B cell (primary cell): ENCODE measurements at regions not wholly inside any gene's neighbourhood (a gene's known extent, or its start where the extent isn't known, plus 50 kb on each side); places are given as distances from the start of the nearest gene placed in this dataset.

Experiments used
- ATAC-seq: fragments of 200-7000 bp; cut with Tn5 transposase; one replicate; pipeline ENCODE4 v1.10.0; 2021; ENCODE audit warnings: low read depth, mild to moderate bottlenecking, moderate number of reproducible peaks, moderate library complexity
- CTCF ChIA-PET: fragments of 350-600 bp; sonication (Branson Sonifier 250); formaldehyde crosslinking; loops from one replicate; lab custom pipeline; 2021; ENCODE audit warnings: antibody characterized with exemption, inconsistent platforms; lab: Charles Lee
- POLR2A ChIA-PET: fragments of 350-600 bp; sonication (Branson Sonifier 250); formaldehyde crosslinking; loops from one replicate; lab custom pipeline; 2021; ENCODE audit warnings: antibody characterized with exemption; lab: Charles Lee
- DNase-seq: peaks from one replicate; pipeline ENCODE4 v3.0.0; 2013
- H2AFZ ChIP-seq: 2 replicates; pipeline ENCODE4 v1.6.1; 2012; ENCODE audit warnings: mild to moderate bottlenecking, low read depth, low read length; ENCODE audit not compliant: insufficient read depth, poor library complexity, severe bottlenecking
- H3K27ac ChIP-seq, 2 donors: 1 replicate in 1 of 2; 2 replicates in 1 of 2; pipeline ENCODE4 v1.5.1; 2012 to 2013; ENCODE audit warnings: low read length in 2 of 2, mild to moderate bottlenecking in 2 of 2, moderate library complexity in 1 of 2
- H3K27me3 ChIP-seq, 4 experiments: fragments of 200-600 bp in 1 of 4; sonication (generic) in 1 of 4; replicated peaks in 1 of 4; 1 replicate in 2 of 4; 2 replicates in 2 of 4; pipeline versions ENCODE4 v1.6.1 to v1.7.0; 2013 to 2016; ENCODE audit warnings: low read length in 3 of 4, mild to moderate bottlenecking in 2 of 4, mixed read lengths in 1 of 4, moderate library complexity in 1 of 4; ENCODE audit not compliant: insufficient read depth in 4 of 4, control insufficient read depth in 3 of 4; ENCODE audit errors: control extremely low read depth in 1 of 4
- H3K36me3 ChIP-seq, 2 experiments: replicated peaks in 1 of 2; 1 replicate in 1 of 2; 2 replicates in 1 of 2; pipeline versions ENCODE4 v1.6.1 to v1.7.1; 2013; ENCODE audit warnings: low read length in 1 of 2; ENCODE audit not compliant: insufficient read depth in 2 of 2, control insufficient read depth in 1 of 2; ENCODE audit errors: control extremely low read depth in 1 of 2, extremely low read depth in 1 of 2
- H3K4me1 ChIP-seq, 2 donors: fragments of 200-600 bp in 1 of 2; sonication (generic) in 1 of 2; 1 replicate in 1 of 2; 2 replicates in 1 of 2; pipeline versions ENCODE4 v1.5.1 to v1.6.1; 2013 to 2017; ENCODE audit warnings: low read length in 2 of 2; ENCODE audit not compliant: control insufficient read depth in 2 of 2, insufficient read depth in 2 of 2
- H3K4me2 ChIP-seq: replicated peaks from 2 replicates; pipeline ENCODE3; 2012; ENCODE audit warnings: mild to moderate bottlenecking, low read depth, low read length; ENCODE audit not compliant: poor library complexity, severe bottlenecking
- H3K4me3 ChIP-seq, 5 experiments: fragments of 200-600 bp in 1 of 5; sonication (generic) in 1 of 5; 1 replicate in 3 of 5; 2 replicates in 2 of 5; pipeline versions ENCODE4 v1.5.1 to v1.7.0; 2011 to 2016; ENCODE audit warnings: low read length in 4 of 5, mild to moderate bottlenecking in 4 of 5, low read depth in 2 of 5, control low read depth in 1 of 5, moderate library complexity in 1 of 5; ENCODE audit not compliant: insufficient read depth in 1 of 5; ENCODE audit errors: control extremely low read depth in 1 of 5, extremely low read depth in 1 of 5
- H3K79me2 ChIP-seq: fragments of 200-600 bp; sonication (generic); one replicate; pipeline ENCODE4 v1.6.0; 2016; ENCODE audit warnings: low read length; ENCODE audit not compliant: control insufficient read depth, insufficient read depth
- H3K9ac ChIP-seq: fragments of 200-600 bp; sonication (generic); 2 replicates; pipeline ENCODE4 v1.6.1; 2017; ENCODE audit warnings: mild to moderate bottlenecking, low read length, moderate library complexity
- H3K9me3 ChIP-seq, 3 donors: one replicate each; pipeline versions ENCODE4 v1.6.1 to v1.7.1; 2013; ENCODE audit warnings: low read length in 2 of 3; ENCODE audit not compliant: control insufficient read depth in 2 of 3, insufficient read depth in 1 of 3; ENCODE audit errors: control extremely low read depth in 1 of 3
- H4K20me1 ChIP-seq: 2 replicates; pipeline ENCODE4 v1.6.0; 2012; ENCODE audit warnings: mild to moderate bottlenecking, low read length; ENCODE audit not compliant: insufficient read depth, control insufficient read depth, poor library complexity, severe bottlenecking
- H3K27ac Mint-ChIP-seq: one replicate; pipeline ENCODE4 v1.8.0; 2021; ENCODE audit warnings: mixed read lengths
- H3K27me3 Mint-ChIP-seq: one replicate; pipeline ENCODE4 v1.8.0; 2021; ENCODE audit warnings: mixed read lengths
- H3K4me1 Mint-ChIP-seq: one replicate; pipeline ENCODE4 v1.8.0; 2021; ENCODE audit warnings: mixed read lengths
- H3K4me3 Mint-ChIP-seq: one replicate; pipeline ENCODE4 v1.8.0; 2021; ENCODE audit warnings: mixed read lengths
- H3K9me3 Mint-ChIP-seq: one replicate; pipeline ENCODE4 v1.8.0; 2022; ENCODE audit warnings: mixed read lengths; ENCODE audit not compliant: insufficient read depth
- CTCF ChIP-seq: fragments of 200-600 bp; IDR thresholded peaks from one replicate; pipeline ENCODE4 v1.8.0; 2022; ENCODE audit warnings: antibody characterized with exemption, mild to moderate bottlenecking
- EZH2 ChIP-seq: IDR thresholded peaks from 2 replicates; pipeline ENCODE4 v1.6.1; 2012; ENCODE audit warnings: borderline replicate concordance, low read depth, mild to moderate bottlenecking, moderate library complexity, low read length; ENCODE audit not compliant: insufficient read depth, poor library complexity, severe bottlenecking
- WGBS: methylation state at CpG from one replicate; pipeline ENCODE4 v1.1.5; 2013; ENCODE audit warnings: missing lambda C conversion rate; ENCODE audit not compliant: insufficient coverage; 5-methylcytosine and 5-hydroxymethylcytosine counted together
- intact Hi-C: fragments of 100-400 bp; cut with micrococcal nuclease; formaldehyde crosslinking; loops from one replicate; pipeline ENCODE4 v1.10.0; 2022

GRCh38 chr12:47316609-47317049 is 236.9 kb upstream of the AMIGO2 start:
- Histone ChIP-seq H2AFZ (no peak overlapping the region), H3K9ac (no peak overlapping the region), H3K9me3 (peaks cover 0 to 10% (median 4%) of the 10 kb centered on the region in 3 donors), H4K20me1 (no peaks in the 10 kb centered on the region), H3K4me3 (peak overlapping the region in 1 of 5 experiments; percentile 25), H3K27ac (peak overlapping the region in 1 of 2 donors; percentile 57), H3K4me1 (peaks cover 52 to 74% of the 10 kb centered on the region in 2 donors), H3K36me3 (no peaks in the 10 kb centered on the region), H3K79me2 (peaks cover 4% of the 10 kb centered on the region), H3K4me2 (peak overlapping the region; percentile 46), H3K27me3 (no peaks in the 10 kb centered on the region)
- no peaks in the 10 kb centered on the region for H3K9me3 Mint-ChIP-seq
- WGBS = no CpG with 5 or more reads among the region's 2 CpGs
- ATAC-seq = no peak
- H3K27me3 Mint-ChIP-seq = no peaks in the 10 kb centered on the region
- CTCF ChIA-PET = interaction anchor here (1.8 to 2.0 kb wide), 3 partner anchors 9 to 101 kb away, joined by 7 to 9 read pairs (median 7); no protein-coding TSS in a partner anchor
- peak overlapping the region; percentile 91 for H3K27ac Mint-ChIP-seq
- no peak for DNase-seq
- TF ChIP-seq CTCF (no peak), EZH2 (no peak)
- H3K4me3 Mint-ChIP-seq = peak overlapping the region; percentile 80
- intact Hi-C loops = loop anchor here (2.0 kb wide), 1 partner anchor 48 kb away; no protein-coding TSS in a partner anchor
- POLR2A ChIA-PET = interaction anchor here (0.6 to 1.6 kb wide), 3 partner anchors 38 to 81 kb away, joined by 3 to 5 read pairs (median 3); no protein-coding TSS in a partner anchor
- H3K4me1 Mint-ChIP-seq = peaks cover 71% of the 10 kb centered on the region

GRCh38 chr12:47314996-47315395 is 235.2 kb upstream of the AMIGO2 start:
- Histone ChIP-seq H3K4me2 (peak overlapping the region; percentile 34), H2AFZ (no peak overlapping the region), H3K27ac (peak overlapping the region in 1 of 2 donors; percentile 20), H3K9ac (no peak overlapping the region), H3K27me3 (no peaks in the 10 kb centered on the region), H3K79me2 (peaks cover 4% of the 10 kb centered on the region), H3K36me3 (no peaks in the 10 kb centered on the region), H4K20me1 (no peaks in the 10 kb centered on the region), H3K4me1 (peaks cover 52 to 78% of the 10 kb centered on the region in 2 donors), H3K4me3 (no peak overlapping the region), H3K9me3 (peaks cover 0 to 10% (median 4%) of the 10 kb centered on the region in 3 donors)
- Mint-ChIP-seq H3K4me3 (peak overlapping the region; percentile 21), H3K9me3 (no peaks in the 10 kb centered on the region), H3K4me1 (peaks cover 73% of the 10 kb centered on the region), H3K27ac (peak overlapping the region; percentile 61), H3K27me3 (no peaks in the 10 kb centered on the region)
- CTCF ChIA-PET = interaction anchor here (1.0 to 1.2 kb wide), 2 partner anchors 46 to 283 kb away, joined by 3 read pairs; no protein-coding TSS in a partner anchor
- ATAC-seq (no peak), DNase-seq (peak; percentile 32)
- POLR2A ChIA-PET = no interaction called here
- WGBS = no CpG with 5 or more reads among the region's 1 CpG
- intact Hi-C loops = no loop called here
- no peak for TF ChIP-seq EZH2
- TF ChIP-seq CTCF = no peak
